ENCODE measurements at regions not wholly inside any gene's neighbourhood (a gene's known extent, or its start where the extent isn't known, plus 50 kb on each side); places are given as distances from the start of the nearest gene placed in this dataset.

GRCh38 chr5:58054018-58054417 lies 405.9 kb downstream of the PLK2 start:
- no peak for DNase-seq

GRCh38 chr5:58048954-58049353 lies 410.9 kb downstream of the PLK2 start:
- DNase-seq: no peak

GRCh38 chr5:58048185-58048925 lies 411.5 kb downstream of the PLK2 start:
- DNase-seq: no peak

- no peak for DNase-seq
Observed at GRCh38 chr5:58046371-58046770, 413.5 kb downstream of the PLK2 start.

GRCh38 chr5:58044166-58044565 lies 415.7 kb downstream of the PLK2 start:
- no peak for DNase-seq

- no peak for DNase-seq
Observed at GRCh38 chr5:58043032-58043945, 416.6 kb downstream of the PLK2 start.

GRCh38 chr5:58041884-58042283 lies 418.0 kb downstream of the PLK2 start:
- no peak for DNase-seq

- DNase-seq: no peak
Observed at GRCh38 chr5:58040846-58041245, 419.0 kb downstream of the PLK2 start.

- no peak for DNase-seq
Observed at GRCh38 chr5:58040044-58040443, 419.8 kb downstream of the PLK2 start.

GRCh38 chr5:58037899-58038298 lies 422.0 kb downstream of the PLK2 start:
- no peak for DNase-seq

- no peak for DNase-seq
Observed at GRCh38 chr5:58025809-58026208, 434.1 kb downstream of the PLK2 start.

- no peak for DNase-seq
Observed at GRCh38 chr5:58024151-58024550, 435.7 kb downstream of the PLK2 start.

- no peak for DNase-seq
Observed at GRCh38 chr5:58022055-58022454, 437.8 kb downstream of the PLK2 start.

- DNase-seq: no peak
Observed at GRCh38 chr5:58021466-58021865, 438.4 kb downstream of the PLK2 start.

- no peak for DNase-seq
Observed at GRCh38 chr5:58019614-58020013, 440.3 kb downstream of the PLK2 start.

GRCh38 chr5:58018016-58018415 lies 441.9 kb downstream of the PLK2 start:
- DNase-seq: no peak

GRCh38 chr5:58016877-58017276 lies 443.0 kb downstream of the PLK2 start:
- no peak for DNase-seq

GRCh38 chr5:58016358-58016757 lies 443.5 kb downstream of the PLK2 start:
- DNase-seq: no peak

- no peak for DNase-seq
Observed at GRCh38 chr5:58015175-58015574, 444.7 kb downstream of the PLK2 start.

GRCh38 chr5:58013542-58014258 lies 446.2 kb downstream of the PLK2 start:
- DNase-seq: no peak

- no peak for DNase-seq
Observed at GRCh38 chr5:58012801-58013315, 447.0 kb downstream of the PLK2 start.

- no peak for DNase-seq
Observed at GRCh38 chr5:58012102-58012501, 447.8 kb downstream of the PLK2 start.

- no peak for DNase-seq
Observed at GRCh38 chr5:58011301-58011700, 448.6 kb downstream of the PLK2 start.

Data from NCI-H2029 (cell line).